Sigmoid colon (tissue), 6 donors: ENCODE measurements at regions not wholly inside any gene's neighbourhood (a gene's known extent, or its start where the extent isn't known, plus 50 kb on each side); places are given as distances from the start of the nearest gene placed in this dataset.

Experiments used
- DNase-seq: peaks from one replicate; pipeline ENCODE4 v3.0.0-alpha.2; 2019
- H3K27ac ChIP-seq, 4 donors: fragments of 200-600 bp; sonication (generic); one replicate each; pipeline ENCODE4 v1.5.1; 2016 to 2019; ENCODE audit warnings: mild to moderate bottlenecking in 1 of 4
- H3K27me3 ChIP-seq, 3 donors: fragments of 200-600 bp; sonication (generic); one replicate each; pipeline ENCODE4 v1.5.1; 2019; ENCODE audit warnings: mild to moderate bottlenecking in 1 of 3
- H3K36me3 ChIP-seq, 4 donors: fragments of 200-600 bp; sonication (generic); one replicate each; pipeline ENCODE4 v1.5.1; 2016 to 2019
- H3K4me1 ChIP-seq, 4 donors: fragments of 200-600 bp; sonication (generic); one replicate each; pipeline ENCODE4 v1.5.1; 2017 to 2019
- H3K4me3 ChIP-seq, 4 donors: fragments of 200-600 bp; sonication (generic); one replicate each; pipeline ENCODE4 v1.5.1; 2017 to 2019; ENCODE audit warnings: mild to moderate bottlenecking in 2 of 4, moderate library complexity in 1 of 4
- H3K9me3 ChIP-seq, 4 donors: fragments of 200-600 bp in 3 of 4; sonication (generic) in 3 of 4; one replicate each; pipeline versions ENCODE4 v1.5.1 to v1.6.1; 2013 to 2019
- CTCF ChIP-seq, 4 experiments: fragments of 450-650 bp in 3 of 4; fragments of 200-600 bp in 1 of 4; IDR thresholded peaks; one replicate each; pipeline ENCODE4 v1.5.1; 2016 to 2019; ENCODE audit warnings: antibody characterized with exemption in 4 of 4, mild to moderate bottlenecking in 3 of 4, moderate library complexity in 2 of 4
- EP300 ChIP-seq, 4 donors: sonication (generic); formaldehyde crosslinking; IDR thresholded peaks; one replicate each; pipeline ENCODE4 v1.6.1; 2017; ENCODE audit warnings: antibody characterized with exemption in 4 of 4
- POLR2A ChIP-seq, 2 donors: fragments of 450-650 bp; IDR thresholded peaks; one replicate each; pipeline ENCODE4 v1.6.1; 2016; ENCODE audit warnings: antibody characterized with exemption in 2 of 2, mild to moderate bottlenecking in 2 of 2, moderate library complexity in 2 of 2
- POLR2AphosphoS5 ChIP-seq, 4 donors: sonication (generic); formaldehyde crosslinking; IDR thresholded peaks; one replicate each; pipeline ENCODE4 v1.6.1; 2017; ENCODE audit warnings: antibody characterized with exemption in 4 of 4
- WGBS, 2 donors: extraction: QIAGEN DNeasy Blood & Tissue Kit; methylation state at CpG; one replicate each; pipeline ENCODE4 v1.1.7; 2013; 5-methylcytosine and 5-hydroxymethylcytosine counted together
- intact Hi-C: fragments of 100-400 bp; cut with DNase I; formaldehyde crosslinking; loops from one replicate; pipeline ENCODE4 v1.15.1; 2023
- donor health status: healthy with polysubstance abuse.
- donor health status: healthy.

- H3K4me3 ChIP-seq = no peak overlapping the region
- H3K27me3 ChIP-seq = no peaks in the 10 kb centered on the region
- DNase-seq = no peak
- no peaks in the 10 kb centered on the region for H3K9me3 ChIP-seq
- intact Hi-C loops = no loop called here
- H3K36me3 ChIP-seq = no peaks in the 10 kb centered on the region
- TF ChIP-seq EP300 (IDR thresholded peaks at IDR 0.05) = no peak
- 94% methylated on average over 2 of the region's 2 CpGs for WGBS, 2 donors
- H3K27ac ChIP-seq = no peak overlapping the region
- no peaks in the 10 kb centered on the region for H3K4me1 ChIP-seq
These were observed 352.1 kb downstream of the ATP23 start for GRCh38 chr12:58293308-58293982.

GRCh38 chr12:58295268-58295667 lies 353.9 kb downstream of the ATP23 start:
- Histone ChIP-seq H3K27ac (no peak overlapping the region), H3K36me3 (no peaks in the 10 kb centered on the region), H3K27me3 (no peaks in the 10 kb centered on the region), H3K4me1 (no peaks in the 10 kb centered on the region), H3K4me3 (no peak overlapping the region), H3K9me3 (no peaks in the 10 kb centered on the region)
- WGBS, 2 donors = 77 to 88% methylated on average over 1 of the region's 1 CpG
- TF ChIP-seq POLR2A (IDR thresholded peaks at IDR 0.05) = no peak
- no peak for TF ChIP-seq CTCF (IDR thresholded peaks at IDR 0.05)
- TF ChIP-seq POLR2AphosphoS5 (IDR thresholded peaks at IDR 0.05) = no peak
- TF ChIP-seq EP300 (IDR thresholded peaks at IDR 0.05) = no peak
- DNase-seq = no peak
- intact Hi-C loops = no loop called here

- Histone ChIP-seq H3K4me3 (no peak overlapping the region), H3K4me1 (no peaks in the 10 kb centered on the region), H3K36me3 (no peaks in the 10 kb centered on the region), H3K27me3 (no peaks in the 10 kb centered on the region), H3K27ac (no peak overlapping the region), H3K9me3 (no peaks in the 10 kb centered on the region)
- 75 to 77% methylated on average over 4 of the region's 4 CpGs for WGBS, 2 donors
- no peak for DNase-seq
- no peak for TF ChIP-seq EP300 (IDR thresholded peaks at IDR 0.05)
- TF ChIP-seq CTCF (IDR thresholded peaks at IDR 0.05) = no peak
- no peak for TF ChIP-seq POLR2A (IDR thresholded peaks at IDR 0.05)
- TF ChIP-seq POLR2AphosphoS5 (IDR thresholded peaks at IDR 0.05) = no peak
- intact Hi-C loops = no loop called here
These were observed 355.5 kb downstream of the ATP23 start for GRCh38 chr12:58296863-58297262.

GRCh38 chr12:58298803-58299202 lies 357.4 kb downstream of the ATP23 start:
- Histone ChIP-seq H3K9me3 (no peaks in the 10 kb centered on the region), H3K27me3 (no peaks in the 10 kb centered on the region), H3K4me3 (no peak overlapping the region), H3K36me3 (no peaks in the 10 kb centered on the region), H3K27ac (no peak overlapping the region), H3K4me1 (no peaks in the 10 kb centered on the region)
- intact Hi-C loops = no loop called here
- DNase-seq = no peak
- TF ChIP-seq CTCF (IDR thresholded peaks at IDR 0.05) (no peak), POLR2A (IDR thresholded peaks at IDR 0.05) (no peak), POLR2AphosphoS5 (IDR thresholded peaks at IDR 0.05) (no peak), EP300 (IDR thresholded peaks at IDR 0.05) (no peak)
- WGBS, 2 donors = 86 to 89% methylated on average over 5 of the region's 5 CpGs

GRCh38 chr12:58299371-58299770 lies 358.0 kb downstream of the ATP23 start:
- no peaks in the 10 kb centered on the region for H3K9me3 ChIP-seq
- H3K27me3 ChIP-seq = no peaks in the 10 kb centered on the region
- no peak overlapping the region for H3K27ac ChIP-seq
- H3K36me3 ChIP-seq = no peaks in the 10 kb centered on the region
- DNase-seq = no peak
- no peak overlapping the region for H3K4me3 ChIP-seq
- no peak for TF ChIP-seq POLR2A (IDR thresholded peaks at IDR 0.05)
- TF ChIP-seq CTCF (IDR thresholded peaks at IDR 0.05) = no peak
- no peak for TF ChIP-seq EP300 (IDR thresholded peaks at IDR 0.05)
- TF ChIP-seq POLR2AphosphoS5 (IDR thresholded peaks at IDR 0.05) = no peak
- intact Hi-C loops = no loop called here
- H3K4me1 ChIP-seq = no peaks in the 10 kb centered on the region
